Upper lobe of left lung (tissue), 4 donors: ENCODE measurements at regions not wholly inside any gene's neighbourhood (a gene's known extent, or its start where the extent isn't known, plus 50 kb on each side); places are given as distances from the start of the nearest gene placed in this dataset.

Experiments used
- CTCF ChIP-seq, 6 experiments: fragments of 450-650 bp in 4 of 6; fragments of 200-600 bp in 2 of 6; sonication (generic) in 2 of 6; IDR thresholded peaks; one replicate each; pipeline ENCODE4 v1.5.1; 2016 to 2019; ENCODE audit warnings: antibody characterized with exemption in 6 of 6
- POLR2A ChIP-seq, 4 donors: fragments of 450-650 bp; IDR thresholded peaks; one replicate each; pipeline ENCODE4 v1.5.1; 2016 to 2017; ENCODE audit warnings: antibody characterized with exemption in 4 of 4, mild to moderate bottlenecking in 2 of 4
- POLR2AphosphoS5 ChIP-seq, 2 donors: sonication (generic); formaldehyde crosslinking; IDR thresholded peaks; one replicate each; pipeline ENCODE4 v1.5.1; 2017; ENCODE audit warnings: antibody characterized with exemption in 2 of 2

- TF ChIP-seq CTCF (IDR thresholded peaks at IDR 0.05) (no peak), POLR2AphosphoS5 (IDR thresholded peaks at IDR 0.05) (no peak), POLR2A (IDR thresholded peaks at IDR 0.05) (no peak)
Observed at GRCh38 chr2:191573216-191573615, 104.7 kb upstream of the NABP1 start.
